H1 (cell line): ENCODE measurements at regions not wholly inside any gene's neighbourhood (a gene's known extent, or its start where the extent isn't known, plus 50 kb on each side); places are given as distances from the start of the nearest gene placed in this dataset.

Source experiments
- CTCF ChIA-PET: fragments of 300-600 bp; sonication (Branson Sonifier 250); formaldehyde crosslinking; loops from one replicate; lab custom pipeline; 2021; ENCODE audit not compliant: partially characterized antibody; lab: Charles Lee
- POLR2A ChIA-PET: fragments of 300-600 bp; sonication (Branson Sonifier 250); formaldehyde crosslinking; loops from one replicate; lab custom pipeline; 2021; ENCODE audit warnings: inconsistent platforms; ENCODE audit not compliant: partially characterized antibody; lab: Charles Lee
- DNase-seq, 2 experiments: peaks; one replicate each; pipeline versions ENCODE4 v3.0.0 to v3.0.0-alpha.2; 2010 to 2022; ENCODE audit warnings: low spot score in 2 of 2, low read depth in 1 of 2, mixed read lengths in 1 of 2
- FAIRE-seq: peaks from 2 replicates; lab custom pipeline; 2011; peaks lifted over from hg19 to GRCh38; lab: Jason Lieb, UNC
- H2AFZ ChIP-seq: 2 replicates; pipeline ENCODE4 v1.8.1; 2012; ENCODE audit warnings: low read length, inconsistent platforms
- H2AK5ac ChIP-seq: 2 replicates; pipeline ENCODE4 v1.6.1; 2013; ENCODE audit warnings: low read depth, low read length
- H2BK120ac ChIP-seq: replicated peaks from 2 replicates; pipeline ENCODE3; 2013; ENCODE audit warnings: low read depth, low read length, inconsistent platforms
- H2BK12ac ChIP-seq: 2 replicates; pipeline ENCODE4 v1.6.1; 2013; ENCODE audit warnings: low read depth, low read length
- H2BK15ac ChIP-seq: 2 replicates; pipeline ENCODE4 v1.6.1; 2013; ENCODE audit warnings: low read length
- H2BK20ac ChIP-seq: 2 replicates; pipeline ENCODE4 v1.6.1; 2013; ENCODE audit warnings: low read length
- H2BK5ac ChIP-seq: 2 replicates; pipeline ENCODE4 v1.6.1; 2013; ENCODE audit warnings: low read depth, low read length
- H3K14ac ChIP-seq: 2 replicates; pipeline ENCODE4 v1.6.1; 2013; ENCODE audit warnings: inconsistent platforms; ENCODE audit not compliant: insufficient read length
- H3K18ac ChIP-seq: 2 replicates; pipeline ENCODE4 v1.6.1; 2013; ENCODE audit warnings: low read length; ENCODE audit errors: extremely low read depth
- H3K23ac ChIP-seq: 2 replicates; pipeline ENCODE4 v1.6.1; 2013; ENCODE audit warnings: inconsistent platforms; ENCODE audit not compliant: insufficient read length
- H3K23me2 ChIP-seq: 2 replicates; pipeline ENCODE4 v1.6.1; 2013; ENCODE audit warnings: low read depth, low read length
- H3K27ac ChIP-seq: 2 replicates; pipeline ENCODE4 v1.6.1; 2011; ENCODE audit warnings: low read depth, low read length, inconsistent platforms
- H3K27me3 ChIP-seq, 4 experiments: replicated peaks in 1 of 4; 1 replicate in 1 of 4; 2 replicates in 3 of 4; pipeline versions ENCODE4 v1.6.1 to v1.8.1; 2011 to 2013; ENCODE audit warnings: low read length in 3 of 4, mild to moderate bottlenecking in 3 of 4, inconsistent platforms in 2 of 4, mixed read lengths in 2 of 4, moderate library complexity in 1 of 4; ENCODE audit not compliant: control insufficient read depth in 3 of 4, insufficient read depth in 3 of 4; ENCODE audit errors: extremely low read depth in 1 of 4
- H3K36me3 ChIP-seq, 4 experiments: 2 replicates each; pipeline versions ENCODE4 v1.6.1 to v1.8.1; 2011 to 2013; ENCODE audit warnings: mild to moderate bottlenecking in 4 of 4, low read length in 3 of 4, moderate library complexity in 2 of 4, control low read depth in 1 of 4, inconsistent platforms in 1 of 4; ENCODE audit not compliant: insufficient read depth in 4 of 4, control insufficient read depth in 2 of 4
- H3K4ac ChIP-seq: replicated peaks from 2 replicates; pipeline ENCODE3; 2013; ENCODE audit warnings: low read length, low read depth, mixed read lengths, inconsistent platforms; ENCODE audit not compliant: insufficient read length
- H3K4me1 ChIP-seq, 4 experiments: replicated peaks in 1 of 4; 1 replicate in 1 of 4; 2 replicates in 3 of 4; pipeline versions ENCODE4 v1.6.1 to v1.8.1; 2011 to 2013; ENCODE audit warnings: low read length in 3 of 4, inconsistent platforms in 2 of 4, mixed read lengths in 1 of 4; ENCODE audit not compliant: insufficient read depth in 4 of 4, control insufficient read depth in 3 of 4
- H3K4me2 ChIP-seq, 2 experiments: 2 replicates each; pipeline versions ENCODE4 v1.6.1 to v1.8.1; 2011 to 2013; ENCODE audit warnings: low read depth in 2 of 2, low read length in 2 of 2, control low read depth in 1 of 2, inconsistent platforms in 1 of 2, mild to moderate bottlenecking in 1 of 2; ENCODE audit not compliant: insufficient read depth in 1 of 2
- H3K4me3 ChIP-seq, 4 experiments: fragments of 200-600, 300-600 bp in 1 of 4; sonication (generic), shearing (Covaris generic), sonication (Bioruptor Twin) in 1 of 4; 2 replicates each; pipeline versions ENCODE4 v1.5.1 to v1.8.1; 2011 to 2016; ENCODE audit warnings: low read length in 4 of 4, low read depth in 3 of 4, control low read depth in 2 of 4, inconsistent platforms in 2 of 4, mild to moderate bottlenecking in 2 of 4, mixed read lengths in 1 of 4, moderate library complexity in 1 of 4; ENCODE audit not compliant: insufficient read depth in 2 of 4; ENCODE audit errors: extremely low read depth in 1 of 4
- H3K56ac ChIP-seq: replicated peaks from 2 replicates; pipeline ENCODE3; 2013; ENCODE audit warnings: low read depth, mild to moderate bottlenecking, mixed read lengths, low read length, inconsistent platforms; ENCODE audit not compliant: insufficient read length
- H3K79me1 ChIP-seq: 2 replicates; pipeline ENCODE4 v1.6.1; 2013; ENCODE audit warnings: low read depth, low read length, control low read depth
- H3K79me2 ChIP-seq, 2 experiments: 2 replicates each; pipeline versions ENCODE4 v1.6.1 to v1.8.1; 2012 to 2013; ENCODE audit warnings: low read length in 2 of 2, mild to moderate bottlenecking in 2 of 2, inconsistent platforms in 1 of 2; ENCODE audit not compliant: insufficient read depth in 2 of 2, control insufficient read depth in 1 of 2
- H3K9ac ChIP-seq, 4 experiments: replicated peaks in 1 of 4; 1 replicate in 1 of 4; 2 replicates in 3 of 4; pipeline versions ENCODE4 v1.6.1 to v1.8.1; 2011 to 2013; ENCODE audit warnings: low read depth in 3 of 4, low read length in 3 of 4, control low read depth in 2 of 4, mild to moderate bottlenecking in 2 of 4, moderate library complexity in 2 of 4, inconsistent platforms in 1 of 4; ENCODE audit errors: extremely low read depth in 1 of 4
- H3K9me3 ChIP-seq, 2 experiments: 2 replicates each; pipeline versions ENCODE4 v1.6.1 to v1.8.1; 2012 to 2013; ENCODE audit warnings: mild to moderate bottlenecking in 2 of 2, moderate library complexity in 2 of 2, control low read depth in 1 of 2, inconsistent platforms in 1 of 2, low read depth in 1 of 2, low read length in 1 of 2, mixed read lengths in 1 of 2; ENCODE audit not compliant: insufficient read depth in 2 of 2
- H4K20me1 ChIP-seq, 2 experiments: replicated peaks in 1 of 2; 2 replicates each; pipeline versions ENCODE3 to v1.8.1; 2011 to 2013; ENCODE audit warnings: inconsistent platforms in 2 of 2, low read length in 2 of 2, mild to moderate bottlenecking in 1 of 2; ENCODE audit not compliant: insufficient read depth in 2 of 2, control insufficient read depth in 1 of 2
- H4K5ac ChIP-seq: 2 replicates; pipeline ENCODE4 v1.6.1; 2013; ENCODE audit warnings: low read length, low read depth, mixed read lengths, inconsistent platforms; ENCODE audit not compliant: insufficient read length
- H4K8ac ChIP-seq: 2 replicates; pipeline ENCODE4 v1.8.0; 2013; ENCODE audit warnings: mild to moderate bottlenecking, moderate library complexity, low read length, inconsistent platforms; ENCODE audit not compliant: insufficient read depth; ENCODE audit errors: extremely low read depth
- H4K91ac ChIP-seq: replicated peaks from 2 replicates; pipeline ENCODE3; 2013; ENCODE audit warnings: low read length, mixed read lengths, inconsistent platforms; ENCODE audit not compliant: insufficient read length
- CREB1 ChIP-seq: IDR thresholded peaks from 2 replicates; pipeline ENCODE4 v1.6.1; 2012; ENCODE audit warnings: inconsistent platforms
- EGR1 ChIP-seq: IDR thresholded peaks from 2 replicates; pipeline ENCODE4 v1.6.1; 2011; ENCODE audit warnings: low read depth, low read length, borderline replicate concordance
- EP300 ChIP-seq, 2 experiments: IDR thresholded peaks; 1 replicate in 1 of 2; 2 replicates in 1 of 2; pipeline ENCODE4 v1.6.1; 2011 to 2012; ENCODE audit warnings: low read depth in 2 of 2, low read length in 2 of 2, mild to moderate bottlenecking in 2 of 2, borderline replicate concordance in 1 of 2, inconsistent platforms in 1 of 2, moderate library complexity in 1 of 2
- RAD21 ChIP-seq, 2 experiments: IDR thresholded peaks in 1 of 2; conservative IDR thresholded peaks in 1 of 2; 2 replicates each; pipeline ENCODE4 v1.6.1; 2011; ENCODE audit warnings: low read depth in 2 of 2, low read length in 2 of 2, improper control_type of control experiment in 1 of 2, inconsistent platforms in 1 of 2, mild to moderate bottlenecking in 1 of 2, moderate library complexity in 1 of 2
- RXRA ChIP-seq: IDR thresholded peaks from 2 replicates; pipeline ENCODE4 v1.6.1; 2011; ENCODE audit warnings: low read depth, mild to moderate bottlenecking, low read length, moderate library complexity; ENCODE audit not compliant: insufficient read depth
- SAP30 ChIP-seq: fragments of 300-600 bp; sonication (generic); IDR thresholded peaks from 2 replicates; pipeline ENCODE4 v1.7.1; 2012; ENCODE audit warnings: low read length, moderate library complexity, mild to moderate bottlenecking, inconsistent platforms; ENCODE audit not compliant: insufficient read depth, insufficient replicate concordance
- SIN3A ChIP-seq, 2 experiments: IDR thresholded peaks in 1 of 2; conservative IDR thresholded peaks in 1 of 2; 2 replicates each; pipeline ENCODE4 v1.6.1; 2011 to 2012; ENCODE audit warnings: low read length in 2 of 2, improper control_type of control experiment in 1 of 2, low read depth in 1 of 2, mild to moderate bottlenecking in 1 of 2
- TAF1 ChIP-seq: IDR thresholded peaks from 2 replicates; pipeline ENCODE4 v1.6.1; 2011; ENCODE audit warnings: mild to moderate bottlenecking, low read depth, low read length
- TCF12 ChIP-seq: IDR thresholded peaks from 2 replicates; pipeline ENCODE4 v1.6.1; 2011; ENCODE audit warnings: low read depth, mild to moderate bottlenecking, low read length
- WGBS, 2 experiments: shearing (Covaris generic) in 1 of 2; methylation state at CpG; one replicate each; pipeline versions ENCODE4 v1.1.6 to v1.1.7; 2013 to 2015; ENCODE audit warnings: low lambda C conversion rate in 2 of 2, mixed read lengths in 2 of 2, inconsistent platforms in 1 of 2, low coverage in 1 of 2, missing lambda C conversion rate in 1 of 2; ENCODE audit not compliant: insufficient replicate concordance in 2 of 2, insufficient coverage in 1 of 2, insufficient read length in 1 of 2; ENCODE audit errors: extremely low coverage in 1 of 2, missing lambda C conversion rate in 1 of 2; 5-methylcytosine and 5-hydroxymethylcytosine counted together
- TF ChIP-seq, protein P1 (sequence below): IDR thresholded peaks from 2 replicates; pipeline ENCODE4 v1.6.1; 2012; ENCODE audit warnings: low read length, inconsistent platforms

DNA sequence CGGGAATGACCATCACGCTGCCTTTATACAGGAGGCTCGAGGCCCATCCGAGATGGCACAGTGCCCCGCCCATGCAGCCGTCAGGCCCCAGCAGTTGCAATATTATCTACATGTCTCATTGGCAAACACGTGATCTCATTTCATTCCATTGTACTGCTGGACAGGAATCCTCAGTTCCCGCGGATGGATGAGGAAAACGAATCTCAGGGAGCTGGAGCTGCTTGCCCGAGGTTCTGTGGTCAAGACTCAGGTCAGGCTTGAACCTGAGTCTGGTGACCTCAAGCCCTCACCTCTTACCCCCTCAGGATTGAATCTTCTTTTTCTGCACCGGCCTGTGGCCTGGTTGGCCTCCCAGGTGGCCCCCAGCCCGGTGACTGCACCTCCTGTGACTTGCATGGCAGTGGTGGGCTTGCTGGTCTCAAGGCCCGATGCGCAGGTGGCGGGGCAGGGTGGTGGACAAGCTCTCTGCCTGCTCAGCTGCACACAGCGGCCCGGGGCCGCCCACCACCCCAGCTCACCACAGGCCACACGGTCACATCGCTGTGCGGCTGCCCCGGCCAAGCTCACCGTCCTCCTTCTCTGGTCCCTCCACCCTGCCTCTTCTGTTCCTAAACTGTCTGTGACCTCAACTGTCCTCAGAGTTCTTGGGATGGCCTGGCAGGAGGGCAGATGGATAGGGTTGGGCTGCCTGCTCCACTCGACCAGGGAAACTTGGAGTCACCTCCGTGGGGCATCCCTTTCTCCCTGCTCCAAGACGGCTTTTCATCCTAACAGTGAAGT, 52.0 kb upstream of the HS6ST1 start:
- POLR2A ChIA-PET = no interaction called here
- TF ChIP-seq SIN3A (conservative IDR thresholded peaks at IDR 0.05 in 1 of 2, IDR thresholded peaks at IDR 0.05 in 1 of 2; ENCODE audit: low read depth in 1 of 2, low read length in 2 of 2) (no peak), RXRA (no peak), RAD21 (IDR thresholded peaks at IDR 0.05 in 1 of 2, conservative IDR thresholded peaks at IDR 0.05 in 1 of 2; ENCODE audit: low read depth in 2 of 2, low read length in 2 of 2) (no peak), EP300 (IDR thresholded peaks at IDR 0.05; ENCODE audit: borderline replicate concordance in 1 of 2, low read depth in 2 of 2, low read length in 2 of 2) (no peak), TAF1 (no peak), EGR1 (no peak), CREB1 (no peak), TCF12 (no peak), SAP30 (no peak)
- TF ChIP-seq, protein P1, sequence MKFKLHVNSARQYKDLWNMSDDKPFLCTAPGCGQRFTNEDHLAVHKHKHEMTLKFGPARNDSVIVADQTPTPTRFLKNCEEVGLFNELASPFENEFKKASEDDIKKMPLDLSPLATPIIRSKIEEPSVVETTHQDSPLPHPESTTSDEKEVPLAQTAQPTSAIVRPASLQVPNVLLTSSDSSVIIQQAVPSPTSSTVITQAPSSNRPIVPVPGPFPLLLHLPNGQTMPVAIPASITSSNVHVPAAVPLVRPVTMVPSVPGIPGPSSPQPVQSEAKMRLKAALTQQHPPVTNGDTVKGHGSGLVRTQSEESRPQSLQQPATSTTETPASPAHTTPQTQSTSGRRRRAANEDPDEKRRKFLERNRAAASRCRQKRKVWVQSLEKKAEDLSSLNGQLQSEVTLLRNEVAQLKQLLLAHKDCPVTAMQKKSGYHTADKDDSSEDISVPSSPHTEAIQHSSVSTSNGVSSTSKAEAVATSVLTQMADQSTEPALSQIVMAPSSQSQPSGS = no peak

More for the DNA sequence above, 52.0 kb upstream of the HS6ST1 start:
- Histone ChIP-seq H3K56ac (no peak overlapping the region), H3K4me2 (no peak overlapping the region), H3K4ac (peak overlapping the region; percentile 83), H3K79me1 (no peaks in the 10 kb centered on the region), H2AFZ (no peak overlapping the region), H2BK20ac (peak overlapping the region; percentile 72; the same call in 1 of the 2 replicates), H3K79me2 (no peaks in the 10 kb centered on the region), H3K9ac (no peak overlapping the region), H4K20me1 (no peaks in the 10 kb centered on the region), H4K91ac (peak overlapping the region; percentile 66), H3K23me2 (no peaks in the 10 kb centered on the region), H2AK5ac (no peak overlapping the region), H3K4me1 (peaks cover 0 to 14% (median 10%) of the 10 kb centered on the region in 4 experiments; a peak in 5 of 7 replicates), H2BK15ac (peak overlapping the region; percentile 92; the same call in 1 of the 2 replicates), H3K9me3 (no peaks in the 10 kb centered on the region), H3K18ac (no peak overlapping the region), H2BK12ac (peak overlapping the region; percentile 55; the same call in 1 of the 2 replicates), H3K4me3 (no peak overlapping the region), H3K36me3 (no peaks in the 10 kb centered on the region), H3K23ac (no peak overlapping the region), H3K27me3 (no peaks in the 10 kb centered on the region; a peak in 2 of 7 replicates), H4K5ac (no peak overlapping the region), H3K27ac (no peak overlapping the region), H4K8ac (peak overlapping the region; percentile 57; the same call in 1 of the 2 replicates), H2BK5ac (no peak overlapping the region), H2BK120ac (peak overlapping the region; percentile 26), H3K14ac (no peak overlapping the region)
- CTCF ChIA-PET = interaction anchor here (0.6 to 1.9 kb wide), 4 partner anchors 10 to 116 kb away, joined by 3 to 5 read pairs (median 4); no protein-coding TSS in a partner anchor
- DNase-seq (no peak), FAIRE-seq (no peak)
- 90% methylated on average over 27 of the region's 27 CpGs; no CpG with 5 or more reads in 1 of the 2 experiments for WGBS, 2 experiments
